GM10266 (cell line): ENCODE measurements at regions not wholly inside any gene's neighbourhood (a gene's known extent, or its start where the extent isn't known, plus 50 kb on each side); places are given as distances from the start of the nearest gene placed in this dataset.

Experiments used
- DNase-seq: peaks from one replicate; pipeline ENCODE4 v3.0.0; 2012; ENCODE audit errors: extremely low spot score
- CTCF ChIP-seq: IDR thresholded peaks from 2 replicates; pipeline ENCODE4 v1.5.1; 2012; ENCODE audit warnings: mild to moderate bottlenecking, low read depth; ENCODE audit not compliant: control insufficient read depth, insufficient read depth; ENCODE audit errors: missing control alignments

GRCh38 chrX:107574711-107575110, 53.6 kb upstream of the PRPS1 start:
- no peak for TF ChIP-seq CTCF
- DNase-seq = no peak

GRCh38 chrX:107576392-107576791, 51.9 kb upstream of the PRPS1 start:
- TF ChIP-seq CTCF = no peak
- DNase-seq = no peak

- DNase-seq = no peak
- no peak for TF ChIP-seq CTCF
Measured at GRCh38 chrX:107576841-107577240, 51.5 kb upstream of the PRPS1 start.

- DNase-seq = no peak
Measured at GRCh38 chrX:107577933-107578332, 50.4 kb upstream of the PRPS1 start.

More at GRCh38 chrX:107577933-107578332, 50.4 kb upstream of the PRPS1 start:
- TF ChIP-seq CTCF = no peak
